Erythroblast (primary cell): ENCODE measurements at regions not wholly inside any gene's neighbourhood (a gene's known extent, or its start where the extent isn't known, plus 50 kb on each side); places are given as distances from the start of the nearest gene placed in this dataset.

Experiments
- GATA1 ChIP-seq: IDR thresholded peaks from 2 replicates; pipeline ENCODE4 v1.6.1; 2011; ENCODE audit warnings: low read depth, mild to moderate bottlenecking, control low read depth, low read length, moderate library complexity
- POLR2A ChIP-seq: IDR thresholded peaks from 2 replicates; pipeline ENCODE4 v1.6.1; 2011; ENCODE audit warnings: mild to moderate bottlenecking, low read length

DNA sequence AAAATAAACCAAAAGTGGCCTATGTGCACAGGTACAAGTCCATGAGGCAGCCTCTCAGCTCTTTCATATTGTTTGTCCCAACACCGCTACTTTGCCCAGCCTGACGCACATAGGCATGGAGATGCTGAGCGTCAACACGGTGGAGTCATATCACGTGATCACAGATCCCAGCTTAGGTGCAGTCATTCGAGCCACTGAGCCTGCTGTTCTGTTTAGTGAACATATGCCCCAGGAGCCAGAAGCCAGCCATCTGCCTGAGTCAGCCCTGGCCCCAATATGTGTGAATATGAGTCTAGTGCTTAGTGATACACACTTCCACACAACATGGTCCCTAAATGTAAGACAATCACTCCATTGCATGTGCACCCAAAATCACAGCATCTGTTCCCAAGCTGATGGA lies 88.2 kb upstream of the LCLAT1 start:
- no peak for TF ChIP-seq POLR2A
- no peak for TF ChIP-seq GATA1
